ENCODE measurements at regions not wholly inside any gene's neighbourhood (a gene's known extent, or its start where the extent isn't known, plus 50 kb on each side); places are given as distances from the start of the nearest gene placed in this dataset.

- no peak for DNase-seq (ENCODE audit: low read depth)
These were observed 232.9 kb upstream of the NR4A3 start for GRCh38 chr9:99588747-99589146.

GRCh38 chr9:99590410-99590809, 231.3 kb upstream of the NR4A3 start:
- DNase-seq (ENCODE audit: low read depth): no peak

GRCh38 chr9:99590840-99591239, 230.8 kb upstream of the NR4A3 start:
- DNase-seq (ENCODE audit: low read depth): no peak

- no peak for DNase-seq (ENCODE audit: low read depth)
These were observed 229.9 kb upstream of the NR4A3 start for GRCh38 chr9:99591770-99592169.

GRCh38 chr9:99592834-99593574, 228.7 kb upstream of the NR4A3 start:
- DNase-seq (ENCODE audit: low read depth): no peak

- peak; percentile 14 for DNase-seq (ENCODE audit: low read depth)
These were observed 228.1 kb upstream of the NR4A3 start for GRCh38 chr9:99593610-99594009.

- DNase-seq (ENCODE audit: low read depth): no peak
These were observed 227.5 kb upstream of the NR4A3 start for GRCh38 chr9:99594056-99594780.

- no peak for DNase-seq (ENCODE audit: low read depth)
These were observed 225.9 kb upstream of the NR4A3 start for GRCh38 chr9:99595796-99596195.

GRCh38 chr9:99601571-99602111, 220.0 kb upstream of the NR4A3 start:
- DNase-seq (ENCODE audit: low read depth): peak; percentile 29

GRCh38 chr9:99602854-99603253, 218.8 kb upstream of the NR4A3 start:
- no peak for DNase-seq (ENCODE audit: low read depth)

- DNase-seq (ENCODE audit: low read depth): no peak
These were observed 216.5 kb upstream of the NR4A3 start for GRCh38 chr9:99605016-99605743.

GRCh38 chr9:99606296-99606695, 215.4 kb upstream of the NR4A3 start:
- no peak for DNase-seq (ENCODE audit: low read depth)

- no peak for DNase-seq (ENCODE audit: low read depth)
These were observed 214.7 kb upstream of the NR4A3 start for GRCh38 chr9:99606957-99607356.

- DNase-seq (ENCODE audit: low read depth): peak; percentile 20
These were observed 213.7 kb upstream of the NR4A3 start for GRCh38 chr9:99607842-99608448.

- DNase-seq (ENCODE audit: low read depth): no peak
These were observed 207.3 kb upstream of the NR4A3 start for GRCh38 chr9:99614341-99614740.

- DNase-seq (ENCODE audit: low read depth): no peak
These were observed 200.6 kb upstream of the NR4A3 start for GRCh38 chr9:99621040-99621439.

GRCh38 chr9:99622679-99623078, 199.0 kb upstream of the NR4A3 start:
- no peak for DNase-seq (ENCODE audit: low read depth)

- DNase-seq (ENCODE audit: low read depth): no peak
These were observed 197.8 kb upstream of the NR4A3 start for GRCh38 chr9:99623780-99624364.

GRCh38 chr9:99624499-99625233, 197.0 kb upstream of the NR4A3 start:
- no peak for DNase-seq (ENCODE audit: low read depth)

GRCh38 chr9:99626426-99626825, 195.3 kb upstream of the NR4A3 start:
- DNase-seq (ENCODE audit: low read depth): no peak

GRCh38 chr9:99628285-99628684, 193.4 kb upstream of the NR4A3 start:
- no peak for DNase-seq (ENCODE audit: low read depth)

Data from Daoy (cell line).